Heart left ventricle (tissue), 13 donors: ENCODE measurements at regions not wholly inside any gene's neighbourhood (a gene's known extent, or its start where the extent isn't known, plus 50 kb on each side); places are given as distances from the start of the nearest gene placed in this dataset.

ENCODE experiments used
- CTCF ChIP-seq, 12 donors: fragments of 200-600 bp; sonication (generic) in 4 of 12; IDR thresholded peaks; one replicate each; pipeline versions ENCODE4 v1.5.0 to v1.8.0; 2018 to 2022; ENCODE audit warnings: antibody characterized with exemption in 12 of 12, mild to moderate bottlenecking in 5 of 12
- POLR2A ChIP-seq, 2 donors: fragments of 450-650 bp; IDR thresholded peaks; one replicate each; pipeline ENCODE4 v1.6.1; 2017; ENCODE audit warnings: antibody characterized with exemption in 2 of 2, mild to moderate bottlenecking in 2 of 2, moderate library complexity in 2 of 2
- donor health status: ischemic (EF 13 %, LVEDD 7.1; RV severe dilation, severe dysfunction).
- donor health status: DM: no; HTN: yes; CAD: no.
- donor health status: DM: no; HTN: no; CAD: no.
- donor health status: ischemic (EF 25% LVEDD 6.9; RV normal size, moderate dysfunction).
- donor health status: ischemic (EF 25% LVEDD 5.7; RV mildly dilated, moderate dysfunction).
- donor health status: ischemic (EF 35%, LVEDD 5.7; RV mildly dilated, moderate dysfunction).
- donor health status: nonischemic (EF 11% LVEDD 7.7; RV severe dilation, severe dysfunction).
- donor health status: DM: yes; HTN: yes; CAD: no.
- donor health status: PGD.
- donor health status: ischemic (EF 29% LVEDD 5.4; RV normal size, mild dysfunction).
- donor health status: nonischemic (EF 23%, LVEDD 6.1; RV moderate dilation, normal function).

- TF ChIP-seq CTCF (IDR thresholded peaks at IDR 0.05) (no peak), POLR2A (IDR thresholded peaks at IDR 0.05) (no peak)
Measured at GRCh38 chr6:132165677-132166076, 214.5 kb upstream of the CCN2 start.
